ENCODE measurements at regions not wholly inside any gene's neighbourhood (a gene's known extent, or its start where the extent isn't known, plus 50 kb on each side); places are given as distances from the start of the nearest gene placed in this dataset.

DNA sequence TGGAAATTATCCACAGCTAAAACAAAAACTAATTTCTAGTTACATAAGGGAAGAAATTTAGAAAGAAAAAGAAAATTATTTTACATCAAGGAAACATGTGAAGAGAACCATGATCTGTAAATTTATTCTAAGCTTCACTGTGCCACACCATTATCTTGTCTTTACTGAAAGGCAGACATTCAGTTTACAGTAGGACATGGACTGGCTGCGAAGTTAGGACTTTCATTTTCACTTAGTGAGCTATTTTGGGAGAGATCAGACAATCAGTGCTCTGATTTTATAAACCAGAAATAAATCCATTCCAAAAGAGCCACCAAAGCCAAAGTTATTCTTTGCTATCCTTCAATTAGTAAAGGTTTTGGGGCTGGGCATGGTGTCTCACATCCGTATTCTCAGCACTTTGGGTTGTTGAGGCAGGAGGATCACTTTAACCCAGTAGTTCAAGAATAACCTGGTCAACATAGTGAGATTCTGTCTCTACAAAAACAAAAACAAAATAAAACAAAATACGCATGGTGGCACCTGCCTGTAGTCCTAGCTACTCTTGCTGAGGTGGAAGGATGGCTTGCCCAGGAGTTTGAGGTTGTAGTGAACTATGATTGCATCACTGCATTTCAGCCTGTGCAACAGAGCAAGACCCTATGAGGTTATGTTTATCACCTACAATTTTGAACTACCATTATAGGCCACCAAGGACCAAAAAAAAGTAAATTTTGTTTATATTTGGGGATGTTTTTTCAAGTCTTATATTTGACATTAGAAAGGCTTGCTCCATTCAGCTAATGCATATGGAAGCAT is 1084.8 kb upstream of the ATXN7L3B start:
- TF ChIP-seq, protein P1, sequence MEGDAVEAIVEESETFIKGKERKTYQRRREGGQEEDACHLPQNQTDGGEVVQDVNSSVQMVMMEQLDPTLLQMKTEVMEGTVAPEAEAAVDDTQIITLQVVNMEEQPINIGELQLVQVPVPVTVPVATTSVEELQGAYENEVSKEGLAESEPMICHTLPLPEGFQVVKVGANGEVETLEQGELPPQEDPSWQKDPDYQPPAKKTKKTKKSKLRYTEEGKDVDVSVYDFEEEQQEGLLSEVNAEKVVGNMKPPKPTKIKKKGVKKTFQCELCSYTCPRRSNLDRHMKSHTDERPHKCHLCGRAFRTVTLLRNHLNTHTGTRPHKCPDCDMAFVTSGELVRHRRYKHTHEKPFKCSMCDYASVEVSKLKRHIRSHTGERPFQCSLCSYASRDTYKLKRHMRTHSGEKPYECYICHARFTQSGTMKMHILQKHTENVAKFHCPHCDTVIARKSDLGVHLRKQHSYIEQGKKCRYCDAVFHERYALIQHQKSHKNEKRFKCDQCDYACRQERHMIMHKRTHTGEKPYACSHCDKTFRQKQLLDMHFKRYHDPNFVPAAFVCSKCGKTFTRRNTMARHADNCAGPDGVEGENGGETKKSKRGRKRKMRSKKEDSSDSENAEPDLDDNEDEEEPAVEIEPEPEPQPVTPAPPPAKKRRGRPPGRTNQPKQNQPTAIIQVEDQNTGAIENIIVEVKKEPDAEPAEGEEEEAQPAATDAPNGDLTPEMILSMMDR (IDR thresholded peaks at IDR 0.05), result no peak
- TF ChIP-seq EP300 (IDR thresholded peaks at IDR 0.05), result no peak
- TF ChIP-seq POLR2AphosphoS5 (IDR thresholded peaks at IDR 0.05), result no peak
- no peak for TF ChIP-seq POLR2A (IDR thresholded peaks at IDR 0.05)
